WERI-Rb-1 (cell line): ENCODE measurements at regions not wholly inside any gene's neighbourhood (a gene's known extent, or its start where the extent isn't known, plus 50 kb on each side); places are given as distances from the start of the nearest gene placed in this dataset.

Experiments used
- DNase-seq: peaks from one replicate; pipeline ENCODE4 v3.0.0-alpha.2; 2020
- H3K27ac ChIP-seq: fragments of 250-450 bp; sonication (Bioruptor Pico); 2 replicates; pipeline ENCODE4 v1.5.1; 2020; ENCODE audit warnings: mild to moderate bottlenecking, moderate library complexity
- H3K27me3 ChIP-seq: fragments of 250-450 bp; sonication (Bioruptor Pico); 2 replicates; pipeline ENCODE4 v1.5.1; 2021; ENCODE audit warnings: mild to moderate bottlenecking, low read depth, moderate library complexity; ENCODE audit not compliant: insufficient read depth, severe bottlenecking
- H3K36me3 ChIP-seq: fragments of 250-450 bp; sonication (Bioruptor Pico); 2 replicates; pipeline ENCODE4 v1.5.1; 2020; ENCODE audit warnings: mild to moderate bottlenecking, moderate library complexity
- H3K4me3 ChIP-seq: 2 replicates; pipeline ENCODE4 v1.5.1; 2011; ENCODE audit warnings: low read depth, mild to moderate bottlenecking, control low read depth, low read length
- H3K9me3 ChIP-seq: fragments of 250-450 bp; sonication (Bioruptor Pico); 2 replicates; pipeline ENCODE4 v1.5.1; 2021; ENCODE audit warnings: mild to moderate bottlenecking, moderate library complexity; ENCODE audit not compliant: severe bottlenecking
- TF ChIP-seq, protein P1 (sequence below): IDR thresholded peaks from 2 replicates; pipeline ENCODE4 v1.5.1; 2011; ENCODE audit warnings: low read depth, mild to moderate bottlenecking, control low read depth, inconsistent platforms, low read length

DNA sequence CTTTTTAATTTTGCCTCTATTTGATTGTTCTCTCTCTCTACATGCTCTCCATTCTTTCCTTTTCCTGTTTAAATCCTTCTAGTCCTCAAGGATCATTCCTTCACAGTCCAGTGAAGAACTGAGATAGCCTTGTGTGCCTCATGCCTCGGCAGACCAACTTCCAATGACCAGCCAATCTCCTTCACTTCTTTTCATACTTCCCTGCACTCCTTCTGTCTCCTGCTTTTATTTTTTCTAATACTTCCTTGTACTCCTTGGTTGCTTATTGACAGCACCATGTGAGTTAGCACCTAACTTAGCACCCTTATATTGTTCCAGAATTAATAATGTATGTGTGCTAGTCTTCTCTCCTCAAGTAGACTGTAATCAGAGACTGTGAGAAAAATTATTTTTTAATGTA, 246.8 kb downstream of the ADGRG6 start:
- Histone ChIP-seq H3K4me3 (no peak overlapping the region), H3K36me3 (no peaks in the 10 kb centered on the region), H3K27me3 (peaks cover 16% of the 10 kb centered on the region), H3K27ac (no peak overlapping the region), H3K9me3 (no peaks in the 10 kb centered on the region)
- DNase-seq = no peak
- TF ChIP-seq, protein P1, sequence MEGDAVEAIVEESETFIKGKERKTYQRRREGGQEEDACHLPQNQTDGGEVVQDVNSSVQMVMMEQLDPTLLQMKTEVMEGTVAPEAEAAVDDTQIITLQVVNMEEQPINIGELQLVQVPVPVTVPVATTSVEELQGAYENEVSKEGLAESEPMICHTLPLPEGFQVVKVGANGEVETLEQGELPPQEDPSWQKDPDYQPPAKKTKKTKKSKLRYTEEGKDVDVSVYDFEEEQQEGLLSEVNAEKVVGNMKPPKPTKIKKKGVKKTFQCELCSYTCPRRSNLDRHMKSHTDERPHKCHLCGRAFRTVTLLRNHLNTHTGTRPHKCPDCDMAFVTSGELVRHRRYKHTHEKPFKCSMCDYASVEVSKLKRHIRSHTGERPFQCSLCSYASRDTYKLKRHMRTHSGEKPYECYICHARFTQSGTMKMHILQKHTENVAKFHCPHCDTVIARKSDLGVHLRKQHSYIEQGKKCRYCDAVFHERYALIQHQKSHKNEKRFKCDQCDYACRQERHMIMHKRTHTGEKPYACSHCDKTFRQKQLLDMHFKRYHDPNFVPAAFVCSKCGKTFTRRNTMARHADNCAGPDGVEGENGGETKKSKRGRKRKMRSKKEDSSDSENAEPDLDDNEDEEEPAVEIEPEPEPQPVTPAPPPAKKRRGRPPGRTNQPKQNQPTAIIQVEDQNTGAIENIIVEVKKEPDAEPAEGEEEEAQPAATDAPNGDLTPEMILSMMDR = no peak

DNA sequence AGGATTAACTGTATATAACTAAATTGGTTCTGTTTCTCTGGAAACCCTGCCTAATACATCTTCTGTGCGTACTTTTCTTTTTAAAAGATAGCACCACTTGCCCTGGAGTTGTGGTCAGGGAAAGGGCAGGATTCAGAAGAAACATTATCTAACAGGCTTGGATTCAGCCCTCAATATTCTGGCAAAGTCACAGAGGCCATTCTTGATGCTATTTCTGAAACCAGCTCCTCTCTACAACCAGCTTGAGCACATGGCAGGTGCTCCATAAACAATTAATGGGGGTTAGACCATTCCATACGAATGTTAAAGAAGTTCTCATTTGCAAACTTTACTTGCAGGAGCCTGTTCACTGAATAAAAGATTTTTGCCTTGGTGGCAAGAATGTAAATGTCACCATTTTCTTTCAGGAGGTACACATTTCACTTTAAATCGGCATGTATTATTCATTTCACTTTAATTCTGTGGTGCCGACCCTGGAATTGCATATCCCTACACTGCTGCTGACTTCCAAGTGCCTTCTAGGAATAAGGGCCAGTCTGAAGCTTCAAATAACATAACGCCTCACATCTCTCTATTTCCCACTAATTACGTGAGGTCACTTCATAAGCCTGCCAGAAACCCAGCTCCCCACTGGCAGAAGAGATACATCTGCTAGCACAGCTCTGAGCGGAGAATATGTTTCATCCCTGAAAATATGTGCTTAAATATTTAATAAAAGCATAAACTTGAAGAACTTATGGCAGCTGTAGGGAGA, 248.7 kb downstream of the ADGRG6 start:
- Histone ChIP-seq H3K4me3 (no peak overlapping the region), H3K36me3 (no peaks in the 10 kb centered on the region), H3K27ac (no peak overlapping the region), H3K27me3 (peaks cover 19% of the 10 kb centered on the region), H3K9me3 (no peaks in the 10 kb centered on the region)
- TF ChIP-seq, protein P1 = no peak
- DNase-seq = no peak

DNA sequence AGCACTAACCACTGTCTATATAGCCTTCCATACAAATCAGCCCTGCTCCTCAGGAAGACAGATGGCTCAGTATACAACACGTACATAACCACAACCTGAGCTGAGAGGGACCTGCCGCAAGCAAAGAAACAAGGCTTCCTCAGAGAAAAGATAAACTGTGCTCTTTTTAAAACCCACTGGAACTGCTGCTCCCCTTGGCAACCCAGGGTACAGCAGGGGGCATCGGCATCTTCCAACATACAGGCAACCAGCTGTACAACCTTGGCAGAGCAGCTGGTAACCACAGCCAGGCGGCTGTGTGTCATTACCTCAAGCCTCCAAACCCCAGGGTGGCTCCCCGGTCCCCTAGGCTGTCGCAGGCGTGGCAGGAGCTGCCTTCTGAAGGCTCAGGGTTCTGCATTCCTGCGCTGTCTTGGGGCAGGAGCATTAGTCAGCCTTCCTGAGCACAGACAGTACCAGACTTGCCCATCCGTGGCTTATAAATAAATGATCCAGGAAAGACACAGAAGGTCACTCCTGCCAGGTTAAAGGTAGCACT, 249.5 kb downstream of the ADGRG6 start:
- DNase-seq = peak; percentile 52
- Histone ChIP-seq H3K4me3 (no peak overlapping the region), H3K27me3 (peaks cover 19% of the 10 kb centered on the region), H3K36me3 (no peaks in the 10 kb centered on the region), H3K27ac (no peak overlapping the region), H3K9me3 (no peaks in the 10 kb centered on the region)
- TF ChIP-seq, protein P1 = peak; percentile 4; the same call in 1 of the 2 replicates

DNA sequence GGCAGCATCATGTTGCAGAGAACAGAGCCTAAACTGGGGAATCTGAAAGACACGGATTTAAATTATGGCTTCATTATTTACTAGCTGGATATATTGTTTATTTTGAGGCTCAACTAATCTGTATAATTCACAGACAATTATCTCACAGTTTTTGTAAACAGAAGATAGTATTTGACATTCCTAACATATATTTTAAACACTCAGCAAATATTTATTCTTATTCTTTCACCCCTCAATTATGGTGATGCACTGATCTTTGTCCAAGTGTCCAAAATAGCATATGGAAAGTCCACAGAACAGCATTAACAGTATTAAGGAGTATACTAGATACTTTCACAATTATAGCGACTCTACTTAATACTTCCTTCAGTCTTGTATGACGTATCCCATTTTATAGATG, 257.0 kb downstream of the ADGRG6 start:
- no peak for DNase-seq
- Histone ChIP-seq H3K9me3 (no peaks in the 10 kb centered on the region), H3K36me3 (no peaks in the 10 kb centered on the region), H3K27me3 (peaks cover under 1% of the 10 kb centered on the region), H3K27ac (no peak overlapping the region), H3K4me3 (no peak overlapping the region)
- TF ChIP-seq, protein P1 = no peak

DNA sequence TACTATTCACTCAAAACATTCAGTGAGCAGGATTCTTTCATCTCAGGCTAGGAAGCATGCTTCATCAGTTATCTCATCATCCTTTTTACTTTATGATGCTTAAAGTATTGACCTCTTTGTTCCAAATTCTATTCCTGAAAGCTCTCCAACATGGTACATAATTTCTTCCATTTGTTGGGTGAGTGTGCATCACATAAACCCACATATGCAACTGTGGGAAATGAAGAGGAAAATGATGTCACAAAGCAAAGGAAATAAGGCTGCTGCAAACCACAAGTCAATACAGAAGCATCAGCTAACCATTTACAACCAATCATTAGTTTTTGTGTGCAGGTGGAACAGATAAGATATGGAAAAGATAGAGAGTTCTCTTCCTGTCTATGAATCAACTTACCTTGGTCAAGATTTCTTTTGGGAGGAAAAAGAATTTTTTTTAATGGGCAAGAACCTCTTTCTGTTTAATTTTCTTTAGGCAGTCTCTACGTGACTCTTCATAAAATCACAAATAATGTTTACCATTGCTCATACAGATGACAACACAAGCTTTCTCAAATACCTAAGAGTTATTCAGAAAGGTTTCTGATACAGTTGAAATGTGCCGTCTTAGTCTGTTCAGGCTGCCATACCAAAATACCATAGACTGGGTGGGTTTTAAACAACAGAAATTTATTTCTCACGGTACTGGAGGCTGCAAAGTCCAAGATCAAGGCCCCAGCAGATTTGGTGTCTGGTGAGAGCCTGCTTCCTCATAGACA, 259.9 kb downstream of the ADGRG6 start:
- no peaks in the 10 kb centered on the region for H3K27me3 ChIP-seq
- no peaks in the 10 kb centered on the region for H3K36me3 ChIP-seq
- H3K9me3 ChIP-seq = no peaks in the 10 kb centered on the region
- H3K4me3 ChIP-seq = no peak overlapping the region
- no peak overlapping the region for H3K27ac ChIP-seq
- no peak for DNase-seq
- TF ChIP-seq, protein P1 = no peak
